CD14-positive monocyte (primary cell): ENCODE measurements at regions not wholly inside any gene's neighbourhood (a gene's known extent, or its start where the extent isn't known, plus 50 kb on each side); places are given as distances from the start of the nearest gene placed in this dataset.

Experiments used
- DNase-seq, 3 donors: peaks; one replicate each; pipeline ENCODE4 v3.0.0-alpha.2; 2011 to 2022
- H2AFZ ChIP-seq: 2 replicates; pipeline ENCODE4 v1.6.0; 2012; ENCODE audit warnings: mild to moderate bottlenecking, low read depth, low read length, inconsistent platforms; ENCODE audit not compliant: insufficient read depth, poor library complexity, severe bottlenecking
- H3K27ac ChIP-seq, 2 donors: 1 replicate in 1 of 2; 2 replicates in 1 of 2; pipeline ENCODE4 v1.5.1; 2012 to 2013; ENCODE audit warnings: low read length in 2 of 2, control low read depth in 1 of 2, inconsistent platforms in 1 of 2, low read depth in 1 of 2, mild to moderate bottlenecking in 1 of 2
- H3K27me3 ChIP-seq, 2 donors: one replicate each; pipeline versions ENCODE4 v1.6.0 to v1.6.1; 2011 to 2013; ENCODE audit warnings: low read length in 2 of 2; ENCODE audit not compliant: control insufficient read depth in 2 of 2, insufficient read depth in 2 of 2
- H3K36me3 ChIP-seq, 2 donors: replicated peaks in 1 of 2; 1 replicate in 1 of 2; 2 replicates in 1 of 2; pipeline versions ENCODE4 v1.5.1 to v1.6.1; 2012 to 2013; ENCODE audit warnings: low read length in 2 of 2, control low read depth in 1 of 2, inconsistent platforms in 1 of 2, mild to moderate bottlenecking in 1 of 2; ENCODE audit not compliant: insufficient read depth in 2 of 2, control insufficient read depth in 1 of 2
- H3K4me1 ChIP-seq, 2 donors: 1 replicate in 1 of 2; 2 replicates in 1 of 2; pipeline versions ENCODE4 v1.5.1 to v1.6.1; 2012 to 2013; ENCODE audit warnings: low read length in 2 of 2, control low read depth in 1 of 2, inconsistent platforms in 1 of 2, mild to moderate bottlenecking in 1 of 2, moderate library complexity in 1 of 2; ENCODE audit not compliant: insufficient read depth in 2 of 2, control insufficient read depth in 1 of 2
- H3K4me2 ChIP-seq: replicated peaks from 2 replicates; pipeline ENCODE3; 2012; ENCODE audit warnings: low read length, moderate library complexity, mild to moderate bottlenecking; ENCODE audit not compliant: poor library complexity, severe bottlenecking; ENCODE audit errors: extremely low read depth
- H3K4me3 ChIP-seq, 3 experiments: fragments of 200-600 bp in 1 of 3; sonication (generic) in 1 of 3; replicated peaks in 1 of 3; 1 replicate in 2 of 3; 2 replicates in 1 of 3; pipeline ENCODE4 v1.5.1; 2011 to 2013; ENCODE audit warnings: low read length in 3 of 3, mild to moderate bottlenecking in 3 of 3, control low read depth in 2 of 3, low read depth in 2 of 3, inconsistent platforms in 1 of 3, moderate library complexity in 1 of 3
- H3K79me2 ChIP-seq: 2 replicates; pipeline ENCODE4 v1.6.0; 2012; ENCODE audit warnings: mild to moderate bottlenecking, control low read depth, inconsistent platforms, low read length, moderate library complexity; ENCODE audit not compliant: insufficient read depth
- H3K9ac ChIP-seq: 2 replicates; pipeline ENCODE4 v1.6.0; 2017; ENCODE audit warnings: low read length, mild to moderate bottlenecking; ENCODE audit not compliant: insufficient read depth, poor library complexity, severe bottlenecking
- H3K9me3 ChIP-seq, 2 donors: replicated peaks in 1 of 2; 1 replicate in 1 of 2; 2 replicates in 1 of 2; pipeline versions ENCODE4 v1.5.1 to v1.6.1; 2012 to 2013; ENCODE audit warnings: low read length in 2 of 2, control low read depth in 1 of 2; ENCODE audit not compliant: control insufficient read depth in 1 of 2, insufficient read depth in 1 of 2
- H4K20me1 ChIP-seq: 2 replicates; pipeline ENCODE4 v1.6.0; 2012; ENCODE audit warnings: mild to moderate bottlenecking, low read length, control low read depth, moderate library complexity; ENCODE audit not compliant: insufficient read depth
- H3K27ac Mint-ChIP-seq, 7 donors: one replicate each; pipeline ENCODE4 v1.8.0; 2020; ENCODE audit warnings: mild to moderate bottlenecking in 7 of 7, mixed read lengths in 7 of 7, moderate library complexity in 6 of 7, inconsistent platforms in 2 of 7
- H3K27me3 Mint-ChIP-seq, 3 donors: one replicate each; pipeline ENCODE4 v1.8.0; 2021 to 2022; ENCODE audit warnings: low read depth in 3 of 3, mild to moderate bottlenecking in 3 of 3, mixed read lengths in 3 of 3, moderate library complexity in 3 of 3, inconsistent platforms in 1 of 3
- H3K36me3 Mint-ChIP-seq, 2 donors: one replicate each; pipeline ENCODE4 v1.8.0; 2020; ENCODE audit warnings: mixed read lengths in 2 of 2, inconsistent platforms in 1 of 2, mild to moderate bottlenecking in 1 of 2
- H3K4me1 Mint-ChIP-seq: one replicate; pipeline ENCODE4 v1.8.0; 2020; ENCODE audit warnings: mild to moderate bottlenecking, mixed read lengths
- H3K4me3 Mint-ChIP-seq, 2 donors: one replicate each; pipeline ENCODE4 v1.8.0; 2020; ENCODE audit warnings: mild to moderate bottlenecking in 2 of 2, mixed read lengths in 2 of 2, moderate library complexity in 1 of 2
- H3K9me3 Mint-ChIP-seq, 7 donors: one replicate each; pipeline ENCODE4 v1.8.0; 2020 to 2022; ENCODE audit warnings: mixed read lengths in 7 of 7, mild to moderate bottlenecking in 6 of 7, moderate library complexity in 6 of 7, inconsistent platforms in 2 of 7
- CTCF ChIP-seq: fragments of 200-600 bp; IDR thresholded peaks from one replicate; pipeline ENCODE4 v1.8.0; 2022; ENCODE audit warnings: antibody characterized with exemption, mild to moderate bottlenecking
- WGBS: methylation state at CpG from one replicate; pipeline ENCODE4 v1.1.5; 2013; ENCODE audit warnings: missing lambda C conversion rate; ENCODE audit not compliant: insufficient coverage; 5-methylcytosine and 5-hydroxymethylcytosine counted together
- intact Hi-C, 2 donors: fragments of 100-400 bp; cut with micrococcal nuclease; formaldehyde crosslinking; loops; one replicate each; pipeline versions ENCODE4 v1.15.0 to v1.15.1; 2023

GRCh38 chr16:7218936-7219335 is 113.7 kb upstream of the RBFOX1 start:
- Mint-ChIP-seq H3K4me1 (no peaks in the 10 kb centered on the region), H3K27me3 (peaks cover 0 to 3% (median 0%) of the 10 kb centered on the region in 3 donors), H3K36me3 (no peaks in the 10 kb centered on the region), H3K9me3 (peaks cover 0 to 4% (median 0%) of the 10 kb centered on the region in 7 donors), H3K27ac (no peak overlapping the region), H3K4me3 (no peak overlapping the region)
- Histone ChIP-seq H3K79me2 (no peaks in the 10 kb centered on the region), H3K27me3 (no peaks in the 10 kb centered on the region), H3K4me3 (no peak overlapping the region), H3K9me3 (no peaks in the 10 kb centered on the region), H3K36me3 (no peaks in the 10 kb centered on the region), H3K9ac (no peak overlapping the region), H3K4me1 (no peaks in the 10 kb centered on the region), H4K20me1 (no peaks in the 10 kb centered on the region), H2AFZ (no peak overlapping the region), H3K4me2 (no peak overlapping the region), H3K27ac (no peak overlapping the region)
- no peak for DNase-seq
- intact Hi-C loops = no loop called here
- no CpG with 5 or more reads among the region's 4 CpGs for WGBS
- TF ChIP-seq CTCF = no peak

DNA sequence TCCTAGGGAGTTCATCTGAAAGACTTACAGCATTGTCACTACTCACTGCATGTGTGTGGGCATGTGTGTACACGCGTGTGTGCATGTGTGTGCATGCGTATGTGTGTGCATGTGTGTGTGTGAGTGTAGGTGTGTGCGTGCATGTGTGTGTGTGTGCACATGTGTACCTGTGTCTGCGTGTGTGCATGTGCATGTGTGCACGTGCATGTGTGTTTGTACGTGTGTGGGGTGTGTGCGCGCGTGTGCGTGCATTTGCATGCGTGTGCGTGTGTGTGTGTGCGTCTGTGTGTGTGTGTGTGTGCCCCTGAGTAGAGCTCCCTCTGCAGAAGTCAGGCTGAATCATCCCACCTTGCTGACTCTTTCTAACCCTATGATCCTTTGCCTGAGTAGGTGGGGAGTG is 114.8 kb upstream of the RBFOX1 start:
- DNase-seq = no peak
- Mint-ChIP-seq H3K4me3 (no peak overlapping the region), H3K4me1 (no peaks in the 10 kb centered on the region), H3K27me3 (peaks cover 0 to 3% (median 0%) of the 10 kb centered on the region in 3 donors), H3K9me3 (peaks cover 0 to 4% (median 0%) of the 10 kb centered on the region in 7 donors), H3K36me3 (no peaks in the 10 kb centered on the region), H3K27ac (no peak overlapping the region)
- H3K27ac ChIP-seq = no peak overlapping the region
- no peak for TF ChIP-seq CTCF
- no peak overlapping the region for H3K9ac ChIP-seq
- no peaks in the 10 kb centered on the region for H3K36me3 ChIP-seq
- no peak overlapping the region for H3K4me3 ChIP-seq
- H4K20me1 ChIP-seq = no peaks in the 10 kb centered on the region
- no peaks in the 10 kb centered on the region for H3K4me1 ChIP-seq
- H3K79me2 ChIP-seq = no peaks in the 10 kb centered on the region
- H3K27me3 ChIP-seq = no peaks in the 10 kb centered on the region
- H3K4me2 ChIP-seq = no peak overlapping the region
- no peak overlapping the region for H2AFZ ChIP-seq
- no peaks in the 10 kb centered on the region for H3K9me3 ChIP-seq
- intact Hi-C loops = no loop called here
- 94% methylated on average over 11 of the region's 14 CpGs for WGBS
